ENCODE measurements at regions not wholly inside any gene's neighbourhood (a gene's known extent, or its start where the extent isn't known, plus 50 kb on each side); places are given as distances from the start of the nearest gene placed in this dataset.

- no peak for TF ChIP-seq CTCF (conservative IDR thresholded peaks at IDR 0.05; ENCODE audit: control insufficient read depth, insufficient read depth, low read depth, low read length)
Observed at GRCh38 chr5:159826351-159827214, 89.7 kb upstream of the ADRA1B start.

GRCh38 chr5:159827861-159828260, 88.4 kb upstream of the ADRA1B start:
- no peak for TF ChIP-seq CTCF (conservative IDR thresholded peaks at IDR 0.05; ENCODE audit: control insufficient read depth, insufficient read depth, low read depth, low read length)
- DNase-seq (ENCODE audit: low read depth): peak; percentile 38
- no peak overlapping the region for H3K4me3 ChIP-seq (ENCODE audit: control insufficient read depth, low read depth, low read length)

More at GRCh38 chr5:159826351-159827214, 89.7 kb upstream of the ADRA1B start:
- peak; percentile 82 for DNase-seq (ENCODE audit: low read depth)
- H3K4me3 ChIP-seq (ENCODE audit: control insufficient read depth, low read depth, low read length): no peak overlapping the region

GRCh38 chr5:159832073-159832472, 84.2 kb upstream of the ADRA1B start:
- no peak overlapping the region for H3K4me3 ChIP-seq (ENCODE audit: control insufficient read depth, low read depth, low read length)
- no peak for DNase-seq (ENCODE audit: low read depth)
- TF ChIP-seq CTCF (conservative IDR thresholded peaks at IDR 0.05; ENCODE audit: control insufficient read depth, insufficient read depth, low read depth, low read length): no peak

- DNase-seq (ENCODE audit: low read depth): no peak
- TF ChIP-seq CTCF (conservative IDR thresholded peaks at IDR 0.05; ENCODE audit: control insufficient read depth, insufficient read depth, low read depth, low read length): no peak
Observed at GRCh38 chr5:159833088-159833487, 83.2 kb upstream of the ADRA1B start.

GRCh38 chr5:159833846-159834245, 82.4 kb upstream of the ADRA1B start:
- no peak for TF ChIP-seq CTCF (conservative IDR thresholded peaks at IDR 0.05; ENCODE audit: control insufficient read depth, insufficient read depth, low read depth, low read length)
- no peak overlapping the region for H3K4me3 ChIP-seq (ENCODE audit: control insufficient read depth, low read depth, low read length)
- peak; percentile 88 for DNase-seq (ENCODE audit: low read depth)

More at GRCh38 chr5:159833088-159833487, 83.2 kb upstream of the ADRA1B start:
- no peak overlapping the region for H3K4me3 ChIP-seq (ENCODE audit: control insufficient read depth, low read depth, low read length)

- H3K4me3 ChIP-seq (ENCODE audit: control insufficient read depth, low read depth, low read length): no peak overlapping the region
- no peak for TF ChIP-seq CTCF (conservative IDR thresholded peaks at IDR 0.05; ENCODE audit: control insufficient read depth, insufficient read depth, low read depth, low read length)
- DNase-seq (ENCODE audit: low read depth): no peak
Observed at GRCh38 chr5:159835548-159835947, 80.7 kb upstream of the ADRA1B start.

All from fibroblast of mammary gland (primary cell).